K562 (cell line): ENCODE measurements at regions not wholly inside any gene's neighbourhood (a gene's known extent, or its start where the extent isn't known, plus 50 kb on each side); places are given as distances from the start of the nearest gene placed in this dataset.

Experiments
- CLOCK ChIP-seq: fragments of 250-450 bp; sonication (Bioruptor Pico); IDR thresholded peaks from 2 replicates; pipeline ENCODE4 v1.4.0; 2020; ENCODE audit warnings: mild to moderate bottlenecking, moderate library complexity, borderline replicate concordance
- FOXK1 ChIP-seq: sonication (generic); formaldehyde crosslinking; IDR thresholded peaks from 2 replicates; pipeline ENCODE4 v1.8.0; 2022; ENCODE audit warnings: missing genetic modification reagents, mild to moderate bottlenecking, borderline replicate concordance
- HOMEZ ChIP-seq: fragments of 250-450 bp; sonication (Bioruptor Pico); IDR thresholded peaks from 2 replicates; pipeline ENCODE4 v1.4.0; 2020; ENCODE audit warnings: mild to moderate bottlenecking, moderate library complexity
- HOXB6 ChIP-seq: fragments of 250-450 bp; sonication (Bioruptor Pico); IDR thresholded peaks from 2 replicates; pipeline ENCODE4 v1.5.1; 2022; ENCODE audit warnings: mild to moderate bottlenecking, borderline replicate concordance
- NRF1 ChIP-seq, 2 experiments: fragments of 450-650 bp; IDR thresholded peaks in 1 of 2; conservative IDR thresholded peaks in 1 of 2; 2 replicates each; pipeline ENCODE4 v1.6.1; 2014; ENCODE audit warnings: mild to moderate bottlenecking in 2 of 2
- POLR2B ChIP-seq: fragments of 450-650 bp; IDR thresholded peaks from 2 replicates; pipeline ENCODE4 v1.6.1; 2018; ENCODE audit warnings: low read depth; ENCODE audit not compliant: partially characterized antibody
- SIN3B ChIP-seq: fragments of 450-650 bp; IDR thresholded peaks from 2 replicates; pipeline ENCODE4 v1.6.1; 2017; ENCODE audit warnings: low read depth, mild to moderate bottlenecking, moderate library complexity
- SMARCA5 ChIP-seq: fragments of 450-650 bp; IDR thresholded peaks from 2 replicates; pipeline ENCODE4 v1.6.1; 2016
- STAT6 ChIP-seq: sonication (generic); formaldehyde crosslinking; IDR thresholded peaks from 2 replicates; pipeline ENCODE4 v1.8.1; 2023; ENCODE audit warnings: mild to moderate bottlenecking, missing genetic modification reagents
- ZNF408 ChIP-seq: fragments of 250-450 bp; sonication (Bioruptor Pico); IDR thresholded peaks from 2 replicates; pipeline ENCODE4 v1.4.0; 2020; ENCODE audit warnings: low read depth, mild to moderate bottlenecking, moderate library complexity
- ZNF507 ChIP-seq: conservative IDR thresholded peaks from 2 replicates; pipeline ENCODE4 v1.6.1; 2017; ENCODE audit warnings: missing genetic modification characterization, missing compliant biosample characterization

- TF ChIP-seq FOXK1 (CRISPR knock-in tag) = no peak
- TF ChIP-seq STAT6 (CRISPR knock-in tag) = no peak
- no peak for TF ChIP-seq NRF1 (conservative IDR thresholded peaks at IDR 0.05 in 1 of 2, IDR thresholded peaks at IDR 0.05 in 1 of 2)
- no peak for TF ChIP-seq ZNF408
- TF ChIP-seq SIN3B = no peak
- no peak for TF ChIP-seq CLOCK (CRISPR knock-in tag)
- TF ChIP-seq ZNF507 = no peak
- TF ChIP-seq HOMEZ (CRISPR knock-in tag) = no peak
- TF ChIP-seq HOXB6 = no peak
- no peak for TF ChIP-seq SMARCA5
- TF ChIP-seq POLR2B = no peak
Measured at GRCh38 chr1:222373831-222374602, 173.9 kb downstream of the HHIPL2 start (continued).
